Left colon (tissue), 2 donors: ENCODE measurements at regions not wholly inside any gene's neighbourhood (a gene's known extent, or its start where the extent isn't known, plus 50 kb on each side); places are given as distances from the start of the nearest gene placed in this dataset.

Experiments
- ATAC-seq: fragments of 200-7000 bp; cut with Tn5 transposase; one replicate; pipeline ENCODE4 v1.9.1; 2020; ENCODE audit warnings: mild to moderate bottlenecking, moderate library complexity
- DNase-seq, 2 donors: peaks; one replicate each; pipeline ENCODE4 v3.0.0-alpha.2; 2020
- intact Hi-C, 2 donors: fragments of 100-400 bp; cut with DNase I in 1 of 2; cut with micrococcal nuclease in 1 of 2; formaldehyde crosslinking; loops; one replicate each; pipeline versions ENCODE4 v1.11.2 to v1.14.0; 2022; cut with DNase I, micrococcal nuclease
- donor health status: DM: no; HTN: no; CAD: no.
- donor health status: DM: yes; HTN: yes; CAD: no.

GRCh38 chr5:58264276-58264675 lies 195.6 kb downstream of the PLK2 start:
- DNase-seq = no peak
- intact Hi-C loops = no loop called here
- no peak for ATAC-seq

GRCh38 chr5:58263296-58263695 lies 196.6 kb downstream of the PLK2 start:
- no peak for ATAC-seq
- no peak for DNase-seq
- intact Hi-C loops = no loop called here

GRCh38 chr5:58262226-58262625 lies 197.7 kb downstream of the PLK2 start:
- ATAC-seq = no peak
- DNase-seq = no peak
- intact Hi-C loops = no loop called here

- intact Hi-C loops = no loop called here
- DNase-seq (no peak), ATAC-seq (no peak)
Observed at GRCh38 chr5:58261605-58262004, 198.3 kb downstream of the PLK2 start.

- DNase-seq (no peak), ATAC-seq (no peak)
- intact Hi-C loops = no loop called here
Observed at GRCh38 chr5:58260243-58260642, 199.6 kb downstream of the PLK2 start.

GRCh38 chr5:58259685-58260152 lies 200.2 kb downstream of the PLK2 start:
- no peak for ATAC-seq
- intact Hi-C loops = no loop called here
- no peak for DNase-seq

- intact Hi-C loops = no loop called here
- no peak for ATAC-seq
- no peak for DNase-seq
Observed at GRCh38 chr5:58258984-58259684, 200.8 kb downstream of the PLK2 start.

GRCh38 chr5:58255970-58256369 lies 203.9 kb downstream of the PLK2 start:
- DNase-seq (no peak), ATAC-seq (no peak)
- intact Hi-C loops = no loop called here

- ATAC-seq (no peak), DNase-seq (no peak)
- intact Hi-C loops = no loop called here
Observed at GRCh38 chr5:58255386-58255785, 204.5 kb downstream of the PLK2 start.

- ATAC-seq (no peak), DNase-seq (no peak)
- intact Hi-C loops = no loop called here
Observed at GRCh38 chr5:58248221-58248620, 211.7 kb downstream of the PLK2 start.

GRCh38 chr5:58246461-58246944 lies 213.4 kb downstream of the PLK2 start:
- ATAC-seq (no peak), DNase-seq (no peak)
- intact Hi-C loops = no loop called here

- intact Hi-C loops = no loop called here
- ATAC-seq = no peak
Observed at GRCh38 chr5:58245476-58245840, 214.4 kb downstream of the PLK2 start.

GRCh38 chr5:58244819-58245475 lies 214.9 kb downstream of the PLK2 start:
- no peak for DNase-seq
- ATAC-seq = no peak
- intact Hi-C loops = no loop called here

More at GRCh38 chr5:58245476-58245840, 214.4 kb downstream of the PLK2 start:
- no peak for DNase-seq

- intact Hi-C loops = no loop called here
- ATAC-seq (no peak), DNase-seq (no peak)
Observed at GRCh38 chr5:58241389-58241788, 218.5 kb downstream of the PLK2 start.

GRCh38 chr5:58240322-58240721 lies 219.6 kb downstream of the PLK2 start:
- no peak for ATAC-seq
- no peak for DNase-seq
- intact Hi-C loops = no loop called here

- intact Hi-C loops = no loop called here
- no peak for ATAC-seq
Observed at GRCh38 chr5:58239731-58240130, 220.2 kb downstream of the PLK2 start.

GRCh38 chr5:58239045-58239444 lies 220.8 kb downstream of the PLK2 start:
- no peak for DNase-seq
- intact Hi-C loops = no loop called here
- no peak for ATAC-seq

More at GRCh38 chr5:58239731-58240130, 220.2 kb downstream of the PLK2 start:
- no peak for DNase-seq

- no peak for ATAC-seq
- DNase-seq = no peak
- intact Hi-C loops = no loop called here
Observed at GRCh38 chr5:58236498-58236897, 223.4 kb downstream of the PLK2 start.

GRCh38 chr5:58235299-58235698 lies 224.6 kb downstream of the PLK2 start:
- ATAC-seq (no peak), DNase-seq (no peak)
- intact Hi-C loops = no loop called here

GRCh38 chr5:58232130-58232529 lies 227.8 kb downstream of the PLK2 start:
- no peak for ATAC-seq
- no peak for DNase-seq
- intact Hi-C loops = no loop called here

- intact Hi-C loops = no loop called here
- DNase-seq (no peak), ATAC-seq (no peak)
Observed at GRCh38 chr5:58231041-58231440, 228.8 kb downstream of the PLK2 start.
